ENCODE measurements at regions not wholly inside any gene's neighbourhood (a gene's known extent, or its start where the extent isn't known, plus 50 kb on each side); places are given as distances from the start of the nearest gene placed in this dataset.

- no peak for DNase-seq (ENCODE audit: extremely low read depth, insufficient read length)
- Histone ChIP-seq H3K27me3 (replicated peaks; ENCODE audit: control insufficient read depth, insufficient read depth, low read length) (no peaks in the 10 kb centered on the region), H3K36me3 (ENCODE audit: control insufficient read depth, insufficient read depth, low read length) (no peaks in the 10 kb centered on the region), H3K4me3 (replicated peaks; ENCODE audit: low read depth, low read length) (no peak overlapping the region)
- TF ChIP-seq CTCF (IDR thresholded peaks at IDR 0.05; ENCODE audit: insufficient read depth, low read length, poor library complexity, severe bottlenecking), result no peak
Measured at GRCh38 chr2:238518172-238518820, 91.6 kb downstream of the ASB1 start.

GRCh38 chr2:238518821-238519186 lies 92.1 kb downstream of the ASB1 start:
- no peak for DNase-seq (ENCODE audit: extremely low read depth, insufficient read length)
- TF ChIP-seq CTCF (IDR thresholded peaks at IDR 0.05; ENCODE audit: insufficient read depth, low read length, poor library complexity, severe bottlenecking), result no peak
- H3K36me3 ChIP-seq (ENCODE audit: control insufficient read depth, insufficient read depth, low read length), result no peaks in the 10 kb centered on the region
- H3K27me3 ChIP-seq (replicated peaks; ENCODE audit: control insufficient read depth, insufficient read depth, low read length), result no peaks in the 10 kb centered on the region
- H3K4me3 ChIP-seq (replicated peaks; ENCODE audit: low read depth, low read length), result no peak overlapping the region

DNA sequence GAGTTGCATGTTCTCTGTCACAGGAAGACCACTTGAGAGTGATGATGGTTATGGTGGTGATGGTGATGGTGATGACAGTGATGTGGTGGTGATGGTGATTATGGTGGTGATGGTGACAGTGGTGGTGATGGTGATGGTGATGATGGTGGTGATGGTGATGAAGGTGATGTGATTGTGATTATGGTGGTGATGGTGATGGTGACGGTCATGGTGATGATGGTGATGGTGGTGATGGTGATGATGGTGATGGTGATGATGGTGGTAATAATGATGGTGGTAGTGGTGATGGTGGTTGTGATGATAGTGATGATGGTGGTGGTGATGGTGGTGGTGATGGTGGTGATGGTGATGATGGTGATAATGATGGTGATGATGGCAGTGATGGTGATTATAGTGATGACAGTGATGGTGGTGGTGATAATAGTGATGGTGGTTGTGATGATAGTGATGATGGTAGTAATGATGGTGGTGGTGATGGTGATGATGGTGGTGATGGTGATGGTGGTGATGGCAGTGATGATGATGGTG lies 93.7 kb downstream of the ASB1 start:
- Histone ChIP-seq H3K4me3 (replicated peaks; ENCODE audit: low read depth, low read length) (no peak overlapping the region), H3K27me3 (replicated peaks; ENCODE audit: control insufficient read depth, insufficient read depth, low read length) (no peaks in the 10 kb centered on the region), H3K36me3 (ENCODE audit: control insufficient read depth, insufficient read depth, low read length) (no peaks in the 10 kb centered on the region)
- DNase-seq (ENCODE audit: extremely low read depth, insufficient read length), result no peak
- TF ChIP-seq CTCF (IDR thresholded peaks at IDR 0.05; ENCODE audit: insufficient read depth, low read length, poor library complexity, severe bottlenecking), result no peak

DNA sequence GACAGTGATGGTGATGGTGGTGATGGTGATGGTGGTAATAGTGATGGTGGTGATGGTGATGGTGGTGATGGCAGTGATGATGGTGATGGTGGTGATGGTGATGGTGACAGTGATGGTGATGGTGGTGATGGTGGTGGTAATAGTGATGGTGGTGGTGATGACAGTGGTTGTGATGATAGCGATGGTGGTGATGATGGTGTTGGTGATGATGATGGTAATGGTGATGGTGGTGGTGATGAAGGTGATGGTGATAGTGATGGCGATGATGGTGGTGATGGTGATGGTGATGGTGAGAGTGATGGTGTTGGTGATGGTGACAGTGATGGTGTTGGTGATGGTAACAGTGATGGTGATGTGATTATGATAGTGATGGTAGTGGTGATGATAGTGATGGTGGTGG lies 94.3 kb downstream of the ASB1 start:
- Histone ChIP-seq H3K36me3 (ENCODE audit: control insufficient read depth, insufficient read depth, low read length) (no peaks in the 10 kb centered on the region), H3K4me3 (replicated peaks; ENCODE audit: low read depth, low read length) (no peak overlapping the region), H3K27me3 (replicated peaks; ENCODE audit: control insufficient read depth, insufficient read depth, low read length) (no peaks in the 10 kb centered on the region)
- no peak for TF ChIP-seq CTCF (IDR thresholded peaks at IDR 0.05; ENCODE audit: insufficient read depth, low read length, poor library complexity, severe bottlenecking)
- DNase-seq (ENCODE audit: extremely low read depth, insufficient read length), result no peak

DNA sequence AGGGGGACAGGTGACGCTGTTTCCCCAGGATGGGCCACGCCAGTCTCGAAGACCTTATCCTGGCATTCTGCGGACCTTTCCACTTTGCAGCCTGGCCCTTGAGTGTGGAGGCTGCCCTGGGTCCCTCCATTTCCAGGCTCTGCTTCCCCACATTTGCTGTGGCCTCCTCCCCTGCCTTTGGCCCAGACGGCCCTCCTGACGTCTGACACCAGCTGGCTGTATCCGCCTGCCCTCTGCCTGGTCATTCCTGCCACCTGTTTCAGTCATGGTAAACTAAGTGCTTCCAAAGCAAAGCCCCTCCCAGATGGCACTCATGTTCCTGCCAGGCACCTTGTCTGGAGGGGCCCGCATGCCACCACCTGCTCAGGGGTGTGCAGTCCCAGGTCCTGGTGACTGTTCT lies 95.1 kb downstream of the ASB1 start:
- Histone ChIP-seq H3K4me3 (replicated peaks; ENCODE audit: low read depth, low read length) (no peak overlapping the region), H3K27me3 (replicated peaks; ENCODE audit: control insufficient read depth, insufficient read depth, low read length) (no peaks in the 10 kb centered on the region), H3K36me3 (ENCODE audit: control insufficient read depth, insufficient read depth, low read length) (no peaks in the 10 kb centered on the region)
- no peak for TF ChIP-seq CTCF (IDR thresholded peaks at IDR 0.05; ENCODE audit: insufficient read depth, low read length, poor library complexity, severe bottlenecking)
- no peak for DNase-seq (ENCODE audit: extremely low read depth, insufficient read length)

All from GM06990 (cell line).